ENCODE measurements at regions not wholly inside any gene's neighbourhood (a gene's known extent, or its start where the extent isn't known, plus 50 kb on each side); places are given as distances from the start of the nearest gene placed in this dataset.
"Not testable (repeated sequence)": the region's sequence is repeated elsewhere in the genome, so short reads cannot be mapped to it uniquely, and the experiment has no call there.

DNA sequence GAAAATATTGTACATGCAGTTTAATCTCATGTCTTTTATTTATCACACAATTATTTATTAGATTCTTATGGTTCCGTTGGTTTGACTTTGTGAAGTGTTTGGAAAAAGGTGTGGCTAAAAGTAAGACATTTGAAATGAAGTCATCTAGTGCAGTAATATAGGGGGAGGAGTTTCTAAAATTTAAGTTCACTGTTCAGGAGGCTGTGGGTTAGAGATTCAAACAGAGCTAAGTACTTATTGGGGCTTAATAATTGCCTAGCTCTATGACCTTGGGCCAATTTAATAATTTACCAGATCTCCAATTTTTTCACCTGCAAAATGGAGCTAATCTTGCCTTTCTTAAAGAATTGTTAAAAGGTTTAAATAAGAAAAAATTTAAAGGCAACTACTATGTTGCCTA lies 144.6 kb downstream of the NDFIP2 start:
- Histone ChIP-seq H3K27me3 (no peaks in the 10 kb centered on the region), H3K9me3 (no peaks in the 10 kb centered on the region), H3K4me3 (no peak overlapping the region), H3K4me1 (peaks cover 0 to 3% of the 10 kb centered on the region in 2 donors), H3K27ac (no peak overlapping the region), H3K36me3 (no peaks in the 10 kb centered on the region)
- DNase-seq (ENCODE audit: low spot score in 2 of 2) = no peak
- intact Hi-C loops (cut with DNase I; ENCODE audit: low total_unique reads) = no loop called here
- TF ChIP-seq, protein P1, sequence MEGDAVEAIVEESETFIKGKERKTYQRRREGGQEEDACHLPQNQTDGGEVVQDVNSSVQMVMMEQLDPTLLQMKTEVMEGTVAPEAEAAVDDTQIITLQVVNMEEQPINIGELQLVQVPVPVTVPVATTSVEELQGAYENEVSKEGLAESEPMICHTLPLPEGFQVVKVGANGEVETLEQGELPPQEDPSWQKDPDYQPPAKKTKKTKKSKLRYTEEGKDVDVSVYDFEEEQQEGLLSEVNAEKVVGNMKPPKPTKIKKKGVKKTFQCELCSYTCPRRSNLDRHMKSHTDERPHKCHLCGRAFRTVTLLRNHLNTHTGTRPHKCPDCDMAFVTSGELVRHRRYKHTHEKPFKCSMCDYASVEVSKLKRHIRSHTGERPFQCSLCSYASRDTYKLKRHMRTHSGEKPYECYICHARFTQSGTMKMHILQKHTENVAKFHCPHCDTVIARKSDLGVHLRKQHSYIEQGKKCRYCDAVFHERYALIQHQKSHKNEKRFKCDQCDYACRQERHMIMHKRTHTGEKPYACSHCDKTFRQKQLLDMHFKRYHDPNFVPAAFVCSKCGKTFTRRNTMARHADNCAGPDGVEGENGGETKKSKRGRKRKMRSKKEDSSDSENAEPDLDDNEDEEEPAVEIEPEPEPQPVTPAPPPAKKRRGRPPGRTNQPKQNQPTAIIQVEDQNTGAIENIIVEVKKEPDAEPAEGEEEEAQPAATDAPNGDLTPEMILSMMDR (IDR thresholded peaks at IDR 0.05) = no peak
- no peak for TF ChIP-seq POLR2A (IDR thresholded peaks at IDR 0.05)
- TF ChIP-seq POLR2AphosphoS5 (IDR thresholded peaks at IDR 0.05) = no peak

DNA sequence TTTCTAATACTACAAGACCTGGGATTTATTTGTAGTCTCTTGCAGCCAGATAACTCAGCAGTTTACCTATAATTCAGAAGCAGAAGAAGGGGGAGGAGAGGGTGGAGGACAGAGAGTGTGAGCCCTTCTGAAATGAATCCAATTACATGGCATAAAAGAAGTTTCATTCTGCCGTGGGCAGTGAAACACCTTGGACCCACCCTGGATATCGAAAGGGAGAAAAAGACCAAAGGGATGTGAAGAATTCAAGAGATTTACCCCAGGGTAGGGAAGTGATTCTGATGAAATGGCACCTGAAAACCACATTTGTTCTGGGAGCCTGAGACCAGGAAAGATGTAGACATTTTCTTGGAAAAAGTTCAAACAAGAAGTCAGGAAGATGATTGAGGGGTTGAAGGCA lies 140.9 kb downstream of the NDFIP2 start:
- intact Hi-C loops (cut with DNase I; ENCODE audit: low total_unique reads) = no loop called here
- H3K9me3 ChIP-seq = no peaks in the 10 kb centered on the region
- H3K4me3 ChIP-seq = no peak overlapping the region
- TF ChIP-seq POLR2A (IDR thresholded peaks at IDR 0.05) = no peak
- TF ChIP-seq, protein P1 (IDR thresholded peaks at IDR 0.05) = no peak
- TF ChIP-seq POLR2AphosphoS5 (IDR thresholded peaks at IDR 0.05) = no peak
- no peaks in the 10 kb centered on the region for H3K36me3 ChIP-seq
- no peak for DNase-seq (ENCODE audit: low spot score in 2 of 2)
- H3K27ac ChIP-seq = peak overlapping the region in 1 of 2 donors; percentile 9
- no peaks in the 10 kb centered on the region for H3K4me1 ChIP-seq
- no peaks in the 10 kb centered on the region for H3K27me3 ChIP-seq

DNA sequence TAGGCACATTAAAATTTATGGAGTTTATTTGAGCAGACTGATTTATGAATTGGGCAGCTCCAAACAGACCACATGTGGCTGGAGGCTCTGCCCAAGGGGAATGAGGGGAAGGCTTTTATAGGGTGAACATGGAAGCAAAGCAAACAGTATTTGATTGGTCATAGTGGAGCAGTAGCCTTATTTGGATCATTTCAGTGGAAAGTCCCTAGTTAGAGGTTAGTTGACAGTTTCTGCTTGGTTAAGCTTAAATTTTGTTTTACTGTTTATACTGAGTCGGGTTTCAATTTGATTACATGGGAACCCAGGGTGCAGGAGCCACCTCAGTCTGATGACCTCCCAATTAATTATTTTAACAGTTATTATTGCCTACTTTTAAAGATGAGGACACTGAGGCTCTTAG lies 140.5 kb downstream of the NDFIP2 start:
- Histone ChIP-seq H3K27me3 (no peaks in the 10 kb centered on the region), H3K4me1 (no peaks in the 10 kb centered on the region), H3K9me3 (no peaks in the 10 kb centered on the region), H3K27ac (no peak overlapping the region), H3K4me3 (no peak overlapping the region), H3K36me3 (no peaks in the 10 kb centered on the region)
- DNase-seq (ENCODE audit: low spot score in 2 of 2) = no peak
- TF ChIP-seq POLR2A (IDR thresholded peaks at IDR 0.05) (no peak), POLR2AphosphoS5 (IDR thresholded peaks at IDR 0.05) (no peak)
- TF ChIP-seq, protein P1 (IDR thresholded peaks at IDR 0.05) = no peak
- intact Hi-C loops (cut with DNase I; ENCODE audit: low total_unique reads) = no loop called here

DNA sequence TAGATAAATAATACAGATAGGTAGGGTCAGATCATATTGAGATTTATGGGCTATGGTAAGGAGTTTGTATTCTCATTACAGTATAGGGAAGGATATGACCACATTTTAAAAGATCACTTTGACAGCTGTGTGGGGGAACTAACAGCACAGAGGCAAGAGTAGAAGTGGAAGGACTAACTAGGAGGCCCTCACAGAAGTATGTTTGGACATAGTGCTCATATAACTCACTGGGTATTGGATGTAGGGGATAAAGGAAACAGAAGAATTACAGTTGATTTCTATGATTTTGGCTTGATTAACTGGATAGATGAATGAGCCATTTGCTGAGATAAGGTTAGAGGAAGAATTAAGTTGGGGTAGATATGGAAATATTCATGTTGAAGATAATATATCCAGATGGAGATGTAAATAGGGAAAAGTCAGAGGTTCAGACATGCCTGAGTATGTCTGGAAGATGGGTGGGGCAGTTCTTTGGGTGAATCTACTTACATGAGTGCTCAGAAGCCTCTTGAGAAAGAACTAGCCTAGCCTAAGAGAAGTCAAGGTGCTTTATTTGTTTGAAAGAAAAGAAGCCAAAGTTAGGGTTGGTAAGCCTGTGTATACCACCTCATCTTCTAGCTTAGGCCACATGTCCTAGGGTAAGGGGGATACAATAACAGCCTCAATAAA lies 133.4 kb downstream of the NDFIP2 start:
- no peak overlapping the region for H3K4me3 ChIP-seq
- H3K27me3 ChIP-seq = no peaks in the 10 kb centered on the region
- H3K36me3 ChIP-seq = no peaks in the 10 kb centered on the region
- no peak for TF ChIP-seq POLR2A (IDR thresholded peaks at IDR 0.05)
- no peak for TF ChIP-seq POLR2AphosphoS5 (IDR thresholded peaks at IDR 0.05)
- TF ChIP-seq, protein P1 (IDR thresholded peaks at IDR 0.05) = no peak
- DNase-seq (ENCODE audit: low spot score in 2 of 2) = no peak
- no peaks in the 10 kb centered on the region for H3K4me1 ChIP-seq
- H3K9me3 ChIP-seq = no peaks in the 10 kb centered on the region
- intact Hi-C loops (cut with DNase I; ENCODE audit: low total_unique reads) = no loop called here
- no peak overlapping the region for H3K27ac ChIP-seq

DNA sequence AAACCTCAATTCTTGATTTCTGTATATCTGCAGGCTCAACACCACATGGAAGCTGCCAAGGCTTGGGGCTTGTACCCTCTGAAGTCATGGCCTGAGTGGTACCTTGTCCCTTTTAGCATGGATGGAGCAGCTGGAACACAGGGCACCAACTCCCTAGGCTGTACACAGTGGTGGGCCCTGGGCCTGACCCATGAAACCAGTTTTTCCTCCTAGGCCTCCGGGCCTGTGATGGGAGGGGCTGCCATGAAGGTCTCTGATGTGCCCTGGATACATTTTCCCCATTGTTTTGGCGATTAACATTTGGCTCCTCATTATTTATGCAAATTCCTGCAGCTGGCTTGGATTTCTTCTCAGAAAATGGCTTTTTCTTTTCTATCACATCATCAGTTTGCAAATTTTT lies 131.6 kb downstream of the NDFIP2 start:
- Histone ChIP-seq H3K27ac (no peak overlapping the region), H3K36me3 (no peaks in the 10 kb centered on the region), H3K9me3 (no peaks in the 10 kb centered on the region), H3K27me3 (no peaks in the 10 kb centered on the region), H3K4me1 (no peaks in the 10 kb centered on the region), H3K4me3 (no peak overlapping the region)
- DNase-seq (ENCODE audit: low spot score in 2 of 2) = no peak
- TF ChIP-seq POLR2AphosphoS5 (IDR thresholded peaks at IDR 0.05) (no peak), POLR2A (IDR thresholded peaks at IDR 0.05) (no peak)
- TF ChIP-seq, protein P1 (IDR thresholded peaks at IDR 0.05) = no peak
- intact Hi-C loops (cut with DNase I; ENCODE audit: low total_unique reads) = no loop called here

DNA sequence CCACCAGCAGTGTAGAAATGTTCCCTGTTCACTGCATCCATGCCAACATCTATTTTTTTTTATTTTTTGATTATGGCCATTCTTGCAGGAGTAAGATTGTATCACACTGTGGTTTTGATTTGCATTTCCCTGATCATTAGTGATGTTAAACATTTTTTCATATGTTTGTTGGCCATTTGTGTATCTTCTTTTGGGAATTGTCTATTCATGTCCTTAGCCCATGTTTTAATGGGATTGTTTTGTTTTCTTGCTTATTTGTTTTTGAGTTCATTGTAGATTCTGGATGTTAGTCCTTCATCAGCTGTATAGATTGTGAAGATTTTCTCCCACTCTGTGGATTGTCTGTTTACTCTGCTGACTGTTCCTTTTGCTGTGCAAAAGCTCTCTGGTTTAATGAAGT lies 126.9 kb downstream of the NDFIP2 start:
- H3K36me3 ChIP-seq; intact Hi-C loops (cut with DNase I; ENCODE audit: low total_unique reads); DNase-seq (ENCODE audit: low spot score in 2 of 2); H3K27me3 ChIP-seq; H3K9me3 ChIP-seq; H3K27ac ChIP-seq; H3K4me1 ChIP-seq; H3K4me3 ChIP-seq: not testable (repeated sequence)

Measured in breast epithelium (tissue), 4 donors.